PC-3 (cell line): ENCODE measurements at regions not wholly inside any gene's neighbourhood (a gene's known extent, or its start where the extent isn't known, plus 50 kb on each side); places are given as distances from the start of the nearest gene placed in this dataset.

ENCODE experiments used
- ATAC-seq: fragments of 200-7000 bp; cut with Tn5 transposase; 2 replicates; pipeline ENCODE4 v1.9.1; 2020; ENCODE audit warnings: mild to moderate bottlenecking, moderate library complexity
- BruUV-seq: library from RNA; stranded (reverse); fragments of 400-500 nt; replicated peaks from 2 replicates; lab custom pipeline; 2021; lab: Mats Ljungman, UMichigan
- CTCF ChIA-PET: fragments of 300-600 bp; sonication (Branson Sonifier 250); formaldehyde crosslinking; loops from one replicate; lab custom pipeline; 2022; ENCODE audit warnings: antibody characterized with exemption; lab: Charles Lee
- POLR2A ChIA-PET: fragments of 300-600 bp; sonication (Branson Sonifier 250); formaldehyde crosslinking; loops from one replicate; lab custom pipeline; 2022; ENCODE audit warnings: antibody characterized with exemption; ENCODE audit not compliant: unreplicated experiment; lab: Charles Lee
- DNase-seq: peaks from one replicate; pipeline ENCODE4 v3.0.0-alpha.2; 2015
- H2AFZ ChIP-seq: fragments of 300-600 bp; sonication (generic); 2 replicates; pipeline ENCODE4 v1.6.0; 2016; ENCODE audit warnings: antibody characterized with exemption, low read length
- H3F3A ChIP-seq: fragments of 300-600 bp; sonication (generic); one replicate; pipeline ENCODE4 v1.6.0; 2017; ENCODE audit warnings: antibody characterized with exemption, low read length, control low read depth, mild to moderate bottlenecking; ENCODE audit not compliant: unreplicated experiment
- H3K27ac ChIP-seq: fragments of 300-600 bp; sonication (generic); 2 replicates; pipeline ENCODE4 v1.5.1; 2016; ENCODE audit warnings: mild to moderate bottlenecking, low read length
- H3K27me3 ChIP-seq: fragments of 300-600 bp; sonication (generic); 2 replicates; pipeline ENCODE4 v1.6.1; 2016; ENCODE audit warnings: low read length, mixed read lengths
- H3K36me3 ChIP-seq: fragments of 300-600 bp; sonication (generic); 2 replicates; pipeline ENCODE4 v1.6.1; 2016; ENCODE audit warnings: low read depth, mixed run types, low read length, mixed read lengths
- H3K4me1 ChIP-seq: fragments of 300-600 bp; sonication (generic); 2 replicates; pipeline ENCODE4 v1.5.1; 2016; ENCODE audit warnings: low read length; ENCODE audit not compliant: insufficient read depth
- H3K4me2 ChIP-seq: fragments of 300-600 bp; sonication (generic); 2 replicates; pipeline ENCODE4 v1.6.0; 2016; ENCODE audit warnings: low read length
- H3K4me3 ChIP-seq: fragments of 300-600 bp; sonication (generic); 2 replicates; pipeline ENCODE4 v1.5.1; 2016; ENCODE audit warnings: mild to moderate bottlenecking, low read length, mixed read lengths
- H3K79me2 ChIP-seq: fragments of 300-600 bp; sonication (generic); 2 replicates; pipeline ENCODE4 v1.6.1; 2017; ENCODE audit warnings: low read length, mixed read lengths
- H3K9ac ChIP-seq: fragments of 300-600 bp; sonication (generic); 2 replicates; pipeline ENCODE4 v1.6.0; 2016; ENCODE audit warnings: mild to moderate bottlenecking, low read length
- H3K9me2 ChIP-seq: fragments of 300-600 bp; sonication (generic); replicated peaks from 2 replicates; pipeline ENCODE4 v1.6.1; 2016; ENCODE audit warnings: mixed run types, low read length, mixed read lengths
- H3K9me3 ChIP-seq: fragments of 300-600 bp; sonication (generic); 2 replicates; pipeline ENCODE4 v1.6.1; 2016; ENCODE audit warnings: low read length, mixed read lengths
- H4K20me1 ChIP-seq: fragments of 300-600 bp; sonication (generic); 2 replicates; pipeline ENCODE4 v1.6.1; 2016; ENCODE audit warnings: low read length, mixed read lengths
- EZH2 ChIP-seq: fragments of 300-600 bp; sonication (generic); IDR thresholded peaks from one replicate; pipeline ENCODE4 v1.6.1; 2017; ENCODE audit warnings: antibody characterized with exemption, mild to moderate bottlenecking, low read length; ENCODE audit not compliant: unreplicated experiment
- EZH2phosphoT487 ChIP-seq: fragments of 300-600 bp; sonication (generic); IDR thresholded peaks from 2 replicates; pipeline ENCODE4 v1.6.1; 2018; ENCODE audit warnings: mild to moderate bottlenecking, antibody characterized with exemption, low read length, borderline replicate concordance
- intact Hi-C: fragments of 100-400 bp; cut with micrococcal nuclease; formaldehyde crosslinking; loops from 2 replicates; pipeline ENCODE4 v1.9.0; 2023
- TF ChIP-seq, protein P1 (sequence below): fragments of 300-600 bp; sonication (generic); conservative IDR thresholded peaks from 2 replicates; pipeline ENCODE4 v1.5.1; 2017; ENCODE audit warnings: antibody characterized with exemption, low read depth, mild to moderate bottlenecking, low read length

DNA sequence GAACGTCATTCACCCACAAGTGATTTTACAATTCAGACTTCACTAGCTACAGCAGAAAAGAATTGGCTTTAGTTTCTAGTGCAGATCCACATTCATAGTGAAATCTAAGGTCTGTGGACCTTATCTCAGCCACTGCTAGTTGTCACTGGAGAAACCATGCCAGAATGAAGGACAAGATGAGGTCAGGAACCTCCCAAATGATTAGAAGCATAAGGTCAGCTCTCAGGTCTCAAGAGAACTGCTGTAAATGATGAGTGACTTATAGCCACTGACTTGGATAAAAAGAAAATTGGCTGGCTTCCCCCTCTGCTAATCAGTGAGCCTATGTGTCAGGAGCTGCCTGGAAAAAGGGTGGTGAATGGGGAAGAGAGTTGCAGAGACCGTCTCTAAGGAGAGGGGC lies 265.3 kb upstream of the BMP2 start:
- DNase-seq (no peak), ATAC-seq (no peak)
- H3K36me3 ChIP-seq, result no peaks in the 10 kb centered on the region
- H3K27ac ChIP-seq, result peak overlapping the region; percentile 83
- TF ChIP-seq, protein P1, sequence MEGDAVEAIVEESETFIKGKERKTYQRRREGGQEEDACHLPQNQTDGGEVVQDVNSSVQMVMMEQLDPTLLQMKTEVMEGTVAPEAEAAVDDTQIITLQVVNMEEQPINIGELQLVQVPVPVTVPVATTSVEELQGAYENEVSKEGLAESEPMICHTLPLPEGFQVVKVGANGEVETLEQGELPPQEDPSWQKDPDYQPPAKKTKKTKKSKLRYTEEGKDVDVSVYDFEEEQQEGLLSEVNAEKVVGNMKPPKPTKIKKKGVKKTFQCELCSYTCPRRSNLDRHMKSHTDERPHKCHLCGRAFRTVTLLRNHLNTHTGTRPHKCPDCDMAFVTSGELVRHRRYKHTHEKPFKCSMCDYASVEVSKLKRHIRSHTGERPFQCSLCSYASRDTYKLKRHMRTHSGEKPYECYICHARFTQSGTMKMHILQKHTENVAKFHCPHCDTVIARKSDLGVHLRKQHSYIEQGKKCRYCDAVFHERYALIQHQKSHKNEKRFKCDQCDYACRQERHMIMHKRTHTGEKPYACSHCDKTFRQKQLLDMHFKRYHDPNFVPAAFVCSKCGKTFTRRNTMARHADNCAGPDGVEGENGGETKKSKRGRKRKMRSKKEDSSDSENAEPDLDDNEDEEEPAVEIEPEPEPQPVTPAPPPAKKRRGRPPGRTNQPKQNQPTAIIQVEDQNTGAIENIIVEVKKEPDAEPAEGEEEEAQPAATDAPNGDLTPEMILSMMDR, result no peak
- TF ChIP-seq EZH2, result no peak
- no peak for TF ChIP-seq EZH2phosphoT487
- H3K4me3 ChIP-seq, result no peak overlapping the region
- H3K27me3 ChIP-seq, result no peaks in the 10 kb centered on the region
- intact Hi-C loops, result no loop called here
- H3F3A ChIP-seq, result no peaks in the 10 kb centered on the region
- ChIA-PET POLR2A (no interaction called here), CTCF (no interaction called here)
- H4K20me1 ChIP-seq, result no peaks in the 10 kb centered on the region
- no peaks in the 10 kb centered on the region for H3K79me2 ChIP-seq
- H3K9ac ChIP-seq, result no peak overlapping the region
- H3K4me2 ChIP-seq, result no peak overlapping the region
- H3K4me1 ChIP-seq, result peaks cover 20% of the 10 kb centered on the region
- no peaks in the 10 kb centered on the region for H3K9me2 ChIP-seq
- H3K9me3 ChIP-seq, result no peaks in the 10 kb centered on the region
- 0 out of 2 replicates have a peak overlapping the region, but pooled peaks have one; percentile 10 for H2AFZ ChIP-seq
- BruUV-seq, result no TSS peak

DNA sequence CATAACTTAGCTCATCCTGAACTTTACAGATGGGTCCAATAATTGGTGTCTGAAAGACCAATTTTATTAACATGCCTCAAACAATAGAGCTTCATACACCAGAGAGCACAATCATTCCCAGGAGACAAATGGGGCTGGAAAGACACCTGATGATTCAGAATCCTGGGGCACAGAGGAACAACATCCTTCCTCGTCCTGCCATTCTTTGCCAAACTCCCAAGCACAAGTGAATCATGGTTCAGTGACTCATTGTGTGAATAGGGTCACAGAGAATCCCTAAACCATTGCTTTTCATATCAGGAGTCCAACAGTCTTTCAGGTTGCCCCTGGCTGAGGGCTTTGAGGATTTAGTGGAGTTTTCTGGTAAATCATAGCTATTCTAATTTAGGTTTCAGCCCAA lies 266.4 kb upstream of the BMP2 start:
- H3K79me2 ChIP-seq, result no peaks in the 10 kb centered on the region
- no peaks in the 10 kb centered on the region for H3K9me3 ChIP-seq
- no TSS peak for BruUV-seq
- no peak overlapping the region for H3K4me3 ChIP-seq
- POLR2A ChIA-PET, result no interaction called here
- no peaks in the 10 kb centered on the region for H3K27me3 ChIP-seq
- H2AFZ ChIP-seq, result no peak overlapping the region
- H3K9ac ChIP-seq, result peak overlapping the region; percentile 43
- peaks cover 20% of the 10 kb centered on the region for H3K4me1 ChIP-seq
- ATAC-seq, result peak; percentile 51
- TF ChIP-seq EZH2phosphoT487 (no peak), EZH2 (no peak)
- TF ChIP-seq, protein P1, result no peak
- H3K27ac ChIP-seq, result peak overlapping the region; percentile 85
- no peaks in the 10 kb centered on the region for H4K20me1 ChIP-seq
- H3K4me2 ChIP-seq, result peak overlapping the region; percentile 54
- intact Hi-C loops, result no loop called here
- H3K36me3 ChIP-seq, result no peaks in the 10 kb centered on the region
- no peaks in the 10 kb centered on the region for H3F3A ChIP-seq
- H3K9me2 ChIP-seq, result no peaks in the 10 kb centered on the region
- CTCF ChIA-PET, result no interaction called here
- DNase-seq, result peak; percentile 96

DNA sequence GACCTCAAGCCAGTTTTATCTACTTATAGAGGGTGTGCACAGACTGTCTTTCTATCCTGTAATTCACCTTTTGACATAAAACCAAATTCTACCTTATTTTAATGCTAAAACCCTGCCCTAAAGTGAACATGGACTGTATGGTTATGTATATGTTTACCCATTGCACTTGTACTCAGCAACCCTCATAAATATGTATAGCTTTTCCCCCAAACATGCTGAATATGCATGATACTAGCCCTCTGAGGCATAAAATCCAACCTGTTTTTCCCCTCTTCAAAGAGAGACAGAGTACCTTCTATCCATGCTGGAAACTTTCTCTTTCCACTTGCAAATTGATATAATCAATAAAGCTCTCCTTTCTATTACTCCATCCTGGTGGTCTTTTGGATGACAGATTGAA lies 267.9 kb upstream of the BMP2 start:
- no peak overlapping the region for H2AFZ ChIP-seq
- no peaks in the 10 kb centered on the region for H3K27me3 ChIP-seq
- H3K9ac ChIP-seq, result no peak overlapping the region
- DNase-seq, result no peak
- no peak overlapping the region for H3K4me2 ChIP-seq
- no TSS peak for BruUV-seq
- ChIA-PET CTCF (no interaction called here), POLR2A (no interaction called here)
- intact Hi-C loops, result no loop called here
- TF ChIP-seq EZH2phosphoT487, result no peak
- TF ChIP-seq, protein P1, result no peak
- no peak for TF ChIP-seq EZH2
- H3K27ac ChIP-seq, result no peak overlapping the region
- H3K79me2 ChIP-seq, result no peaks in the 10 kb centered on the region
- H4K20me1 ChIP-seq, result no peaks in the 10 kb centered on the region
- H3K9me2 ChIP-seq, result no peaks in the 10 kb centered on the region
- no peaks in the 10 kb centered on the region for H3K9me3 ChIP-seq
- no peaks in the 10 kb centered on the region for H3K36me3 ChIP-seq
- no peak overlapping the region for H3K4me3 ChIP-seq
- no peaks in the 10 kb centered on the region for H3F3A ChIP-seq
- ATAC-seq, result no peak
- peaks cover 20% of the 10 kb centered on the region for H3K4me1 ChIP-seq
